ENCODE measurements at regions not wholly inside any gene's neighbourhood (a gene's known extent, or its start where the extent isn't known, plus 50 kb on each side); places are given as distances from the start of the nearest gene placed in this dataset.
"Not testable (repeated sequence)": the region's sequence is repeated elsewhere in the genome, so short reads cannot be mapped to it uniquely, and the experiment has no call there.

- Histone ChIP-seq H3K9me3 (ENCODE audit: control insufficient read depth, insufficient read depth, low read length) (peaks cover 7% of the 10 kb centered on the region; the same call in 1 of the 2 replicates), H3K4me3 (ENCODE audit: low read depth, low read length) (no peak overlapping the region), H3K27ac (ENCODE audit: low read depth, low read length) (no peak overlapping the region), H3K27me3 (ENCODE audit: control insufficient read depth, insufficient read depth, low read length) (no peaks in the 10 kb centered on the region)
- DNase-seq (ENCODE audit: low read depth, low spot score): no peak
- ChIA-PET CTCF (no interaction called here), POLR2A (no interaction called here)
- no peak for TF ChIP-seq CTCF (IDR thresholded peaks at IDR 0.05; ENCODE audit: low read depth, low read length)
Observed at GRCh38 chr1:173364827-173365226, 112.3 kb upstream of the PRDX6 start.

GRCh38 chr1:173365341-173365740 is 111.8 kb upstream of the PRDX6 start:
- ChIA-PET CTCF (no interaction called here), POLR2A (no interaction called here)
- no peak overlapping the region for H3K4me3 ChIP-seq (ENCODE audit: low read depth, low read length)
- H3K27ac ChIP-seq (ENCODE audit: low read depth, low read length): no peak overlapping the region
- TF ChIP-seq CTCF (IDR thresholded peaks at IDR 0.05; ENCODE audit: low read depth, low read length): no peak
- H3K27me3 ChIP-seq (ENCODE audit: control insufficient read depth, insufficient read depth, low read length): no peaks in the 10 kb centered on the region
- no peak for DNase-seq (ENCODE audit: low read depth, low spot score)
- peaks cover 7% of the 10 kb centered on the region; the same call in 1 of the 2 replicates for H3K9me3 ChIP-seq (ENCODE audit: control insufficient read depth, insufficient read depth, low read length)

GRCh38 chr1:173367136-173367535 is 110.0 kb upstream of the PRDX6 start:
- no peaks in the 10 kb centered on the region for H3K27me3 ChIP-seq (ENCODE audit: control insufficient read depth, insufficient read depth, low read length)

GRCh38 chr1:173370586-173370985 is 106.5 kb upstream of the PRDX6 start:
- H3K27me3 ChIP-seq (ENCODE audit: control insufficient read depth, insufficient read depth, low read length); H3K4me3 ChIP-seq (ENCODE audit: low read depth, low read length); POLR2A ChIA-PET; H3K27ac ChIP-seq (ENCODE audit: low read depth, low read length); H3K9me3 ChIP-seq (ENCODE audit: control insufficient read depth, insufficient read depth, low read length); DNase-seq (ENCODE audit: low read depth, low spot score); CTCF ChIA-PET: not testable (repeated sequence)

More at GRCh38 chr1:173367136-173367535, 110.0 kb upstream of the PRDX6 start:
- H3K9me3 ChIP-seq (ENCODE audit: control insufficient read depth, insufficient read depth, low read length): peaks cover 7% of the 10 kb centered on the region; the same call in 1 of the 2 replicates
- DNase-seq (ENCODE audit: low read depth, low spot score): no peak
- H3K4me3 ChIP-seq (ENCODE audit: low read depth, low read length): no peak overlapping the region
- ChIA-PET POLR2A (no interaction called here), CTCF (no interaction called here)
- no peak for TF ChIP-seq CTCF (IDR thresholded peaks at IDR 0.05; ENCODE audit: low read depth, low read length)
- no peak overlapping the region for H3K27ac ChIP-seq (ENCODE audit: low read depth, low read length)

- H3K27me3 ChIP-seq (ENCODE audit: control insufficient read depth, insufficient read depth, low read length); CTCF ChIA-PET; DNase-seq (ENCODE audit: low read depth, low spot score); H3K9me3 ChIP-seq (ENCODE audit: control insufficient read depth, insufficient read depth, low read length); H3K27ac ChIP-seq (ENCODE audit: low read depth, low read length); POLR2A ChIA-PET; H3K4me3 ChIP-seq (ENCODE audit: low read depth, low read length): not testable (repeated sequence)
Observed at GRCh38 chr1:173376065-173376464, 101.1 kb upstream of the PRDX6 start.

GRCh38 chr1:173377266-173377665 is 99.9 kb upstream of the PRDX6 start:
- Histone ChIP-seq H3K27me3 (ENCODE audit: control insufficient read depth, insufficient read depth, low read length) (no peaks in the 10 kb centered on the region), H3K9me3 (ENCODE audit: control insufficient read depth, insufficient read depth, low read length) (no peaks in the 10 kb centered on the region; the same call in 1 of the 2 replicates), H3K27ac (ENCODE audit: low read depth, low read length) (no peak overlapping the region), H3K4me3 (ENCODE audit: low read depth, low read length) (no peak overlapping the region)
- ChIA-PET POLR2A (no interaction called here), CTCF (no interaction called here)
- no peak for TF ChIP-seq CTCF (IDR thresholded peaks at IDR 0.05; ENCODE audit: low read depth, low read length)
- no peak for DNase-seq (ENCODE audit: low read depth, low spot score)
